SK-N-SH (cell line): ENCODE measurements at regions not wholly inside any gene's neighbourhood (a gene's known extent, or its start where the extent isn't known, plus 50 kb on each side); places are given as distances from the start of the nearest gene placed in this dataset.

Source experiments
- EP300 ChIP-seq, 2 experiments: IDR thresholded peaks; 2 replicates each; pipeline versions ENCODE4 v1.4.0 to v1.6.1; 2012; ENCODE audit warnings: borderline replicate concordance in 1 of 2, low read depth in 1 of 2, low read length in 1 of 2
- EZH2phosphoT487 ChIP-seq: fragments of 200-600 bp; sonication (generic); IDR thresholded peaks from 2 replicates; pipeline ENCODE4 v1.6.1; 2017; ENCODE audit warnings: low read depth, mixed run types, mild to moderate bottlenecking, antibody characterized with exemption, moderate library complexity, borderline replicate concordance
- NRF1 ChIP-seq: IDR thresholded peaks from 2 replicates; pipeline ENCODE4 v1.6.1; 2012; ENCODE audit warnings: low read depth, mild to moderate bottlenecking, low read length
- POLR2AphosphoS5 ChIP-seq: IDR thresholded peaks from 2 replicates; pipeline ENCODE4 v1.6.1; 2012; ENCODE audit warnings: low read depth, low read length
- RAD21 ChIP-seq: IDR thresholded peaks from 2 replicates; pipeline ENCODE4 v1.6.1; 2012; ENCODE audit warnings: mild to moderate bottlenecking, low read length
- RCOR1 ChIP-seq: fragments of 150-350 bp; IDR thresholded peaks from 2 replicates; pipeline ENCODE4 v1.6.1; 2017; ENCODE audit warnings: antibody characterized with exemption, low read length
- RFX5 ChIP-seq: IDR thresholded peaks from 2 replicates; pipeline ENCODE4 v1.6.1; 2012; ENCODE audit warnings: mild to moderate bottlenecking, improper control_type of control experiment, low read length
- RXRA ChIP-seq: IDR thresholded peaks from 2 replicates; pipeline ENCODE4 v1.4.0; 2012; ENCODE audit warnings: low read depth, mild to moderate bottlenecking, borderline replicate concordance
- SIN3A ChIP-seq: IDR thresholded peaks from 2 replicates; pipeline ENCODE4 v1.6.1; 2012; ENCODE audit warnings: low read depth, mild to moderate bottlenecking, low read length, moderate library complexity, borderline replicate concordance
- TAF1 ChIP-seq: IDR thresholded peaks from 2 replicates; pipeline ENCODE4 v1.6.1; 2012; ENCODE audit warnings: low read depth, mild to moderate bottlenecking, low read length, moderate library complexity, borderline replicate concordance
- TF ChIP-seq, protein P1 (sequence below): fragments of 200-600 bp; sonication (generic); IDR thresholded peaks from 2 replicates; pipeline ENCODE4 v1.6.1; 2017; ENCODE audit warnings: antibody characterized with exemption, mild to moderate bottlenecking, moderate library complexity
- TF ChIP-seq, protein P2 (sequence below): IDR thresholded peaks from 2 replicates; pipeline ENCODE4 v1.4.0; 2012; ENCODE audit warnings: low read depth, borderline replicate concordance
- TF ChIP-seq, protein P3 (sequence below): fragments of 150-350 bp; IDR thresholded peaks from 2 replicates; pipeline ENCODE4 v1.6.1; 2017; ENCODE audit warnings: antibody characterized with exemption, low read length, low read depth, borderline replicate concordance

DNA sequence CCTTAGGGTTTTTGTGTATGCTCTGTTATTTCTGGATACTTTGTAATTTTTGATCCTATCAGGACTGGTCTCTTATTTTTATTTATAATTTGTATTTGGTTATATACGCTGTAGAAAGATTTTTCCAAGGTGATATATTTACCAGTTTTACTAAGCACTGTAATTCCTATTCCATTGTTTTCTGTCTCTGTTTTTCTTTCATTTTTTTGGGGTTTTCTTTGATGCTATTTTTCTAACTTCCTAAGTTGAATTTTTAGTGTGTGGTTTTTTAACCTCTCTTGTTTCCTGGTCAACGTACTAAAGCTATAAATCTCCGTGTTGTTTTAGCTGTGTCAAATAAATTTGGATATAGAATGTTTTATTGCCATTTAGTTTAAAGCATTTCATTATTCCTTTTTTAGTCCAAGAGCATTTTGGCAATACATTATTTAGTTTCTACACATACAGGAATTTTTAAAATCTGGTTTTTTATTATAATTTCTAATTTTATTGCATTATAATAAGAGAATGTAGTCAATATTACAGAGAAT lies 128.1 kb upstream of the THRB start:
- TF ChIP-seq, protein P1, sequence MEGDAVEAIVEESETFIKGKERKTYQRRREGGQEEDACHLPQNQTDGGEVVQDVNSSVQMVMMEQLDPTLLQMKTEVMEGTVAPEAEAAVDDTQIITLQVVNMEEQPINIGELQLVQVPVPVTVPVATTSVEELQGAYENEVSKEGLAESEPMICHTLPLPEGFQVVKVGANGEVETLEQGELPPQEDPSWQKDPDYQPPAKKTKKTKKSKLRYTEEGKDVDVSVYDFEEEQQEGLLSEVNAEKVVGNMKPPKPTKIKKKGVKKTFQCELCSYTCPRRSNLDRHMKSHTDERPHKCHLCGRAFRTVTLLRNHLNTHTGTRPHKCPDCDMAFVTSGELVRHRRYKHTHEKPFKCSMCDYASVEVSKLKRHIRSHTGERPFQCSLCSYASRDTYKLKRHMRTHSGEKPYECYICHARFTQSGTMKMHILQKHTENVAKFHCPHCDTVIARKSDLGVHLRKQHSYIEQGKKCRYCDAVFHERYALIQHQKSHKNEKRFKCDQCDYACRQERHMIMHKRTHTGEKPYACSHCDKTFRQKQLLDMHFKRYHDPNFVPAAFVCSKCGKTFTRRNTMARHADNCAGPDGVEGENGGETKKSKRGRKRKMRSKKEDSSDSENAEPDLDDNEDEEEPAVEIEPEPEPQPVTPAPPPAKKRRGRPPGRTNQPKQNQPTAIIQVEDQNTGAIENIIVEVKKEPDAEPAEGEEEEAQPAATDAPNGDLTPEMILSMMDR, result no peak
- TF ChIP-seq NRF1, result no peak
- no peak for TF ChIP-seq TAF1
- no peak for TF ChIP-seq EZH2phosphoT487
- no peak for TF ChIP-seq RXRA
- TF ChIP-seq SIN3A, result no peak
- TF ChIP-seq RFX5, result no peak
- no peak for TF ChIP-seq RAD21
- TF ChIP-seq, protein P2, sequence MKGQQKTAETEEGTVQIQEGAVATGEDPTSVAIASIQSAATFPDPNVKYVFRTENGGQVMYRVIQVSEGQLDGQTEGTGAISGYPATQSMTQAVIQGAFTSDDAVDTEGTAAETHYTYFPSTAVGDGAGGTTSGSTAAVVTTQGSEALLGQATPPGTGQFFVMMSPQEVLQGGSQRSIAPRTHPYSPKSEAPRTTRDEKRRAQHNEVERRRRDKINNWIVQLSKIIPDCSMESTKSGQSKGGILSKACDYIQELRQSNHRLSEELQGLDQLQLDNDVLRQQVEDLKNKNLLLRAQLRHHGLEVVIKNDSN, result no peak
- TF ChIP-seq, protein P3, sequence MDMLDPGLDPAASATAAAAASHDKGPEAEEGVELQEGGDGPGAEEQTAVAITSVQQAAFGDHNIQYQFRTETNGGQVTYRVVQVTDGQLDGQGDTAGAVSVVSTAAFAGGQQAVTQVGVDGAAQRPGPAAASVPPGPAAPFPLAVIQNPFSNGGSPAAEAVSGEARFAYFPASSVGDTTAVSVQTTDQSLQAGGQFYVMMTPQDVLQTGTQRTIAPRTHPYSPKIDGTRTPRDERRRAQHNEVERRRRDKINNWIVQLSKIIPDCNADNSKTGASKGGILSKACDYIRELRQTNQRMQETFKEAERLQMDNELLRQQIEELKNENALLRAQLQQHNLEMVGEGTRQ, result no peak
- TF ChIP-seq RCOR1, result no peak
- no peak for TF ChIP-seq EP300 (IDR thresholded peaks at IDR 0.05; ENCODE audit: borderline replicate concordance in 1 of 2, low read depth in 1 of 2, low read length in 1 of 2)
- no peak for TF ChIP-seq POLR2AphosphoS5
